Keratinocyte (primary cell): ENCODE measurements at regions not wholly inside any gene's neighbourhood (a gene's known extent, or its start where the extent isn't known, plus 50 kb on each side); places are given as distances from the start of the nearest gene placed in this dataset.

Source experiments
- DNase-seq: peaks from one replicate; pipeline ENCODE4 v3.0.0-alpha.2; 2011; ENCODE audit warnings: low read depth, missing footprints, low spot score
- FAIRE-seq: peaks from 2 replicates; lab custom pipeline; 2011; peaks lifted over from hg19 to GRCh38; lab: Jason Lieb, UNC
- H2AFZ ChIP-seq: 2 replicates; pipeline ENCODE4 v1.6.0; 2012; ENCODE audit warnings: low read length, control low read depth, inconsistent platforms; ENCODE audit not compliant: control insufficient read depth
- H3K27ac ChIP-seq: 2 replicates; pipeline ENCODE4 v1.5.1; 2011; ENCODE audit warnings: low read length; ENCODE audit not compliant: control insufficient read depth, insufficient read depth
- H3K27me3 ChIP-seq: 3 replicates; pipeline ENCODE4 v1.6.0; 2011; ENCODE audit warnings: low read length; ENCODE audit not compliant: control insufficient read depth, insufficient read depth; ENCODE audit errors: extremely low read depth
- H3K36me3 ChIP-seq, 2 experiments: 2 replicates in 1 of 2; 3 replicates in 1 of 2; pipeline ENCODE4 v1.5.1; 2011; ENCODE audit warnings: low read length in 2 of 2, mild to moderate bottlenecking in 1 of 2; ENCODE audit not compliant: control insufficient read depth in 2 of 2, insufficient read depth in 2 of 2; ENCODE audit errors: extremely low read depth in 1 of 2
- H3K4me1 ChIP-seq: 3 replicates; pipeline ENCODE4 v1.5.1; 2011; ENCODE audit warnings: low read length; ENCODE audit not compliant: control insufficient read depth, insufficient read depth; ENCODE audit errors: extremely low read depth
- H3K4me2 ChIP-seq: 3 replicates; pipeline ENCODE4 v1.6.0; 2011; ENCODE audit warnings: low read depth, low read length; ENCODE audit not compliant: control insufficient read depth, insufficient read depth; ENCODE audit errors: extremely low read depth
- H3K4me3 ChIP-seq, 3 experiments: fragments of 200-600 bp in 1 of 3; sonication (generic) in 1 of 3; 2 replicates in 2 of 3; 3 replicates in 1 of 3; pipeline ENCODE4 v1.5.1; 2011 to 2016; ENCODE audit warnings: low read length in 3 of 3, mild to moderate bottlenecking in 3 of 3, control low read depth in 2 of 3, inconsistent platforms in 1 of 3, low read depth in 1 of 3, mixed read lengths in 1 of 3, mixed run types in 1 of 3, moderate library complexity in 1 of 3; ENCODE audit not compliant: control insufficient read depth in 2 of 3, insufficient read depth in 2 of 3; ENCODE audit errors: extremely low read depth in 1 of 3
- H3K79me2 ChIP-seq: 2 replicates; pipeline ENCODE4 v1.6.0; 2012; ENCODE audit warnings: low read length; ENCODE audit not compliant: control insufficient read depth, insufficient read depth
- H3K9ac ChIP-seq: 3 replicates; pipeline ENCODE4 v1.6.0; 2011; ENCODE audit warnings: low read length; ENCODE audit not compliant: control insufficient read depth, insufficient read depth; ENCODE audit errors: extremely low read depth
- H3K9me1 ChIP-seq: 3 replicates; pipeline ENCODE4 v1.6.0; 2011; ENCODE audit warnings: low read length; ENCODE audit not compliant: control insufficient read depth, insufficient read depth; ENCODE audit errors: extremely low read depth
- H3K9me3 ChIP-seq: 2 replicates; pipeline ENCODE4 v1.5.1; 2012; ENCODE audit warnings: low read depth, low read length; ENCODE audit not compliant: control insufficient read depth
- H4K20me1 ChIP-seq: 3 replicates; pipeline ENCODE4 v1.6.0; 2011; ENCODE audit warnings: low read length; ENCODE audit not compliant: control insufficient read depth, insufficient read depth; ENCODE audit errors: extremely low read depth
- EZH2 ChIP-seq: IDR thresholded peaks from one replicate; pipeline ENCODE4 v1.6.1; 2012; ENCODE audit warnings: inconsistent platforms, mild to moderate bottlenecking, low read length, moderate library complexity
- dilution Hi-C: fragments of 300-500 bp; cut with MboI; formaldehyde crosslinking; loops from one replicate; pipeline ENCODE4 v1.7.0; 2020; ENCODE audit warnings: low sequenced_read_pairs; ENCODE audit not compliant: extremely low pct_ligation_motif_present
- TF ChIP-seq, protein P1 (sequence below), 3 experiments: IDR thresholded peaks in 1 of 3; conservative IDR thresholded peaks in 1 of 3; optimal IDR thresholded peaks in 1 of 3; 2 replicates in 2 of 3; 3 replicates in 1 of 3; pipeline versions ENCODE3 to v1.5.1; 2011; ENCODE audit warnings: low read length in 3 of 3, mild to moderate bottlenecking in 3 of 3, moderate library complexity in 2 of 3, control low read depth in 1 of 3, inconsistent platforms in 1 of 3; ENCODE audit not compliant: insufficient read depth in 2 of 3; ENCODE audit errors: extremely low read depth in 1 of 3

- Histone ChIP-seq H3K9ac (no peak overlapping the region), H2AFZ (no peak overlapping the region), H3K9me1 (no peaks in the 10 kb centered on the region), H3K4me1 (no peaks in the 10 kb centered on the region), H3K4me2 (no peak overlapping the region), H3K79me2 (no peaks in the 10 kb centered on the region), H3K27me3 (no peaks in the 10 kb centered on the region), H3K36me3 (no peaks in the 10 kb centered on the region), H3K4me3 (no peak overlapping the region), H3K27ac (no peak overlapping the region), H3K9me3 (no peaks in the 10 kb centered on the region), H4K20me1 (no peaks in the 10 kb centered on the region)
- no peak for FAIRE-seq
- dilution Hi-C loops = no loop called here
- no peak for DNase-seq
- TF ChIP-seq EZH2 = no peak
- TF ChIP-seq, protein P1, sequence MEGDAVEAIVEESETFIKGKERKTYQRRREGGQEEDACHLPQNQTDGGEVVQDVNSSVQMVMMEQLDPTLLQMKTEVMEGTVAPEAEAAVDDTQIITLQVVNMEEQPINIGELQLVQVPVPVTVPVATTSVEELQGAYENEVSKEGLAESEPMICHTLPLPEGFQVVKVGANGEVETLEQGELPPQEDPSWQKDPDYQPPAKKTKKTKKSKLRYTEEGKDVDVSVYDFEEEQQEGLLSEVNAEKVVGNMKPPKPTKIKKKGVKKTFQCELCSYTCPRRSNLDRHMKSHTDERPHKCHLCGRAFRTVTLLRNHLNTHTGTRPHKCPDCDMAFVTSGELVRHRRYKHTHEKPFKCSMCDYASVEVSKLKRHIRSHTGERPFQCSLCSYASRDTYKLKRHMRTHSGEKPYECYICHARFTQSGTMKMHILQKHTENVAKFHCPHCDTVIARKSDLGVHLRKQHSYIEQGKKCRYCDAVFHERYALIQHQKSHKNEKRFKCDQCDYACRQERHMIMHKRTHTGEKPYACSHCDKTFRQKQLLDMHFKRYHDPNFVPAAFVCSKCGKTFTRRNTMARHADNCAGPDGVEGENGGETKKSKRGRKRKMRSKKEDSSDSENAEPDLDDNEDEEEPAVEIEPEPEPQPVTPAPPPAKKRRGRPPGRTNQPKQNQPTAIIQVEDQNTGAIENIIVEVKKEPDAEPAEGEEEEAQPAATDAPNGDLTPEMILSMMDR (optimal IDR thresholded peaks at IDR 0.05 in 1 of 3, IDR thresholded peaks at IDR 0.05 in 1 of 3, conservative IDR thresholded peaks at IDR 0.05 in 1 of 3; ENCODE audit: extremely low read depth in 1 of 3, insufficient read depth in 2 of 3, low read length in 3 of 3) = no peak
Observed at GRCh38 chrX:20456971-20457370, 190.3 kb upstream of the RPS6KA3 start.

DNA sequence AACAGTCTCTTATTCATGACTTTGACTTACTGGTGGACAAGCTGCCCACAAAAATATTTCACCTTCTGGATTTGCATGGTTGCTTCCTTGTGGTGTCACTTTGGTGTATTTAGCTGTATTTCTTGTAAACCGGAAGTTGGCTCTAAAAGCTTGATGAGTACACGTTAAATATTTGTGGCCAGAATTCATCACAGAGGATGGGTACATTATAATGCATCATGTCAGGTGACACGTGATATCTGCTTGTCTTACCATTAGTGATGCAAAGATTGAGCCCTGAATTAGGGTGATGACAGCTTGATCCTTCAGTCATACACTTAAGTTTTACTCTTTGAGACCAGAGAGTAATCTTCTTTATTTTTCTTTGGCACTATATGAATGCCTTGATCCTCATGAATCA, 188.3 kb upstream of the RPS6KA3 start:
- no peak overlapping the region for H3K27ac ChIP-seq
- dilution Hi-C loops = no loop called here

More for the DNA sequence above, 188.3 kb upstream of the RPS6KA3 start:
- Histone ChIP-seq H3K9me3 (no peaks in the 10 kb centered on the region), H2AFZ (no peak overlapping the region), H3K4me2 (no peak overlapping the region), H3K9me1 (no peaks in the 10 kb centered on the region), H3K9ac (no peak overlapping the region), H3K36me3 (no peaks in the 10 kb centered on the region), H3K4me1 (no peaks in the 10 kb centered on the region), H4K20me1 (no peaks in the 10 kb centered on the region), H3K4me3 (no peak overlapping the region), H3K27me3 (no peaks in the 10 kb centered on the region), H3K79me2 (no peaks in the 10 kb centered on the region)
- TF ChIP-seq, protein P1 (optimal IDR thresholded peaks at IDR 0.05 in 1 of 3, IDR thresholded peaks at IDR 0.05 in 1 of 3, conservative IDR thresholded peaks at IDR 0.05 in 1 of 3; ENCODE audit: extremely low read depth in 1 of 3, insufficient read depth in 2 of 3, low read length in 3 of 3) = no peak
- TF ChIP-seq EZH2 = no peak
- no peak for DNase-seq
- FAIRE-seq = no peak
